ENCODE measurements at regions not wholly inside any gene's neighbourhood (a gene's known extent, or its start where the extent isn't known, plus 50 kb on each side); places are given as distances from the start of the nearest gene placed in this dataset.

DNA sequence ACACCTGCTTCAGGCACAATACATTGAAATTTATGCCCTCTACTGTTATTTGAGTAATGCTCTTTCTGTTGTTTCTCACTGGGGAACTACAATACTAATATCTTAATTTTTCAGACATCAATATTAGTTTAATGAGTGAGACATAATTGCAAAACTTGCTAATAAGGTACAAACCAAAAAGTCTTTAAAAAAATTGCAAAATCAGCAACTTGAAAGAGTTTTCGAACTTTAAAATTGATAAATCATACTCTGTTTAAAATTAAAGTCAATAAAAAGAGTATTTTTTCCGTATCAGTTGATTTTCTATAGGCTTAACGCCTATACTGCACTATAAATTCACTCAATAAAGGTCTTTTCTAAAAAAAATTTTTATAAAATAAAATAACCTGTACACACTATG lies 1735.9 kb upstream of the SEL1L start:
- TF ChIP-seq, protein P1, sequence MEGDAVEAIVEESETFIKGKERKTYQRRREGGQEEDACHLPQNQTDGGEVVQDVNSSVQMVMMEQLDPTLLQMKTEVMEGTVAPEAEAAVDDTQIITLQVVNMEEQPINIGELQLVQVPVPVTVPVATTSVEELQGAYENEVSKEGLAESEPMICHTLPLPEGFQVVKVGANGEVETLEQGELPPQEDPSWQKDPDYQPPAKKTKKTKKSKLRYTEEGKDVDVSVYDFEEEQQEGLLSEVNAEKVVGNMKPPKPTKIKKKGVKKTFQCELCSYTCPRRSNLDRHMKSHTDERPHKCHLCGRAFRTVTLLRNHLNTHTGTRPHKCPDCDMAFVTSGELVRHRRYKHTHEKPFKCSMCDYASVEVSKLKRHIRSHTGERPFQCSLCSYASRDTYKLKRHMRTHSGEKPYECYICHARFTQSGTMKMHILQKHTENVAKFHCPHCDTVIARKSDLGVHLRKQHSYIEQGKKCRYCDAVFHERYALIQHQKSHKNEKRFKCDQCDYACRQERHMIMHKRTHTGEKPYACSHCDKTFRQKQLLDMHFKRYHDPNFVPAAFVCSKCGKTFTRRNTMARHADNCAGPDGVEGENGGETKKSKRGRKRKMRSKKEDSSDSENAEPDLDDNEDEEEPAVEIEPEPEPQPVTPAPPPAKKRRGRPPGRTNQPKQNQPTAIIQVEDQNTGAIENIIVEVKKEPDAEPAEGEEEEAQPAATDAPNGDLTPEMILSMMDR (tag by site-specific recombination; IDR thresholded peaks at IDR 0.05) = no peak
- TF ChIP-seq ZNF404 (tag by site-specific recombination; IDR thresholded peaks at IDR 0.05) = no peak
- no peak for TF ChIP-seq ZNF133 (tag by site-specific recombination; IDR thresholded peaks at IDR 0.05)
- no peak for TF ChIP-seq ZNF292 (tag by site-specific recombination; IDR thresholded peaks at IDR 0.05; ENCODE audit: borderline replicate concordance, low read depth)
- no peak for TF ChIP-seq ZBTB49 (tag by site-specific recombination; IDR thresholded peaks at IDR 0.05; ENCODE audit: low read depth)
- no peak for TF ChIP-seq ZNF146 (tag by site-specific recombination; IDR thresholded peaks at IDR 0.05)
- no peak for TF ChIP-seq ZSCAN5A (tag by site-specific recombination; IDR thresholded peaks at IDR 0.05)
